Neural cell (in vitro differentiated cells): ENCODE measurements at regions not wholly inside any gene's neighbourhood (a gene's known extent, or its start where the extent isn't known, plus 50 kb on each side); places are given as distances from the start of the nearest gene placed in this dataset.

Experiments used
- EP300 ChIP-seq: fragments of 450-650 bp; conservative IDR thresholded peaks from 2 replicates; pipeline ENCODE4 v1.6.1; 2014; ENCODE audit warnings: antibody characterized with exemption, mild to moderate bottlenecking, moderate library complexity; ENCODE audit not compliant: poor library complexity, severe bottlenecking
- EZH2 ChIP-seq: fragments of 200-600, 300-800 bp; shearing (Covaris generic), sonication (generic); IDR thresholded peaks from 2 replicates; pipeline ENCODE4 v1.6.1; 2014; ENCODE audit warnings: antibody characterized with exemption, low read length, borderline replicate concordance, mild to moderate bottlenecking; ENCODE audit not compliant: insufficient read depth, poor library complexity, severe bottlenecking
- POLR2AphosphoS5 ChIP-seq: IDR thresholded peaks from 2 replicates; pipeline ENCODE4 v1.6.1; 2012
- RAD21 ChIP-seq: fragments of 450-650 bp; conservative IDR thresholded peaks from 2 replicates; pipeline ENCODE4 v1.6.1; 2014; ENCODE audit warnings: antibody characterized with exemption, mild to moderate bottlenecking, moderate library complexity
- TAF1 ChIP-seq: IDR thresholded peaks from 2 replicates; pipeline ENCODE4 v1.6.1; 2012; ENCODE audit warnings: low read depth
- TF ChIP-seq, protein P1 (sequence below): fragments of 450-650 bp; IDR thresholded peaks from 2 replicates; pipeline ENCODE4 v1.5.1; 2014; ENCODE audit warnings: antibody characterized with exemption, mild to moderate bottlenecking, moderate library complexity; ENCODE audit not compliant: poor library complexity, severe bottlenecking
- TF ChIP-seq, protein P2 (sequence below): IDR thresholded peaks from 2 replicates; pipeline ENCODE4 v1.6.1; 2012; ENCODE audit warnings: borderline replicate concordance

DNA sequence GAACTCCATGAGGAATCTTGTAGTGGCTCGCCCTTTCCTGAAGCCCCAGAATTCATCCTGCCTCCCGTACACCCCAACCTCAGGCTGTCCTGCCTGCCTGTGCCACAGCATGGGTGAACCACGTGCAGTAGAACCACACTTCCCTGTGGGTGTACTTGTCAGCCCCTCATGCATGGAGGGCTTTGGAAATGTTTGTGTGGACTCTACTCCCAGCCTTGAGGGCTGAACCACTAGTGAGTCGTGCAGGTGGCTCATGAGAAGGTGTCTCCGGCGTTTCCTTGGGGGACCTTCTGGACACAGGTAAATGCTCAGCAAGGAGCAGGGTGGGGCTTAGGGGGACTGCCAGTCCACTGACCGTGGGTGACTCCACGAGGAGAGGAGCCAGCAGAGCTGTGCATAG lies 58.7 kb upstream of the ADORA2B start:
- TF ChIP-seq, protein P1, sequence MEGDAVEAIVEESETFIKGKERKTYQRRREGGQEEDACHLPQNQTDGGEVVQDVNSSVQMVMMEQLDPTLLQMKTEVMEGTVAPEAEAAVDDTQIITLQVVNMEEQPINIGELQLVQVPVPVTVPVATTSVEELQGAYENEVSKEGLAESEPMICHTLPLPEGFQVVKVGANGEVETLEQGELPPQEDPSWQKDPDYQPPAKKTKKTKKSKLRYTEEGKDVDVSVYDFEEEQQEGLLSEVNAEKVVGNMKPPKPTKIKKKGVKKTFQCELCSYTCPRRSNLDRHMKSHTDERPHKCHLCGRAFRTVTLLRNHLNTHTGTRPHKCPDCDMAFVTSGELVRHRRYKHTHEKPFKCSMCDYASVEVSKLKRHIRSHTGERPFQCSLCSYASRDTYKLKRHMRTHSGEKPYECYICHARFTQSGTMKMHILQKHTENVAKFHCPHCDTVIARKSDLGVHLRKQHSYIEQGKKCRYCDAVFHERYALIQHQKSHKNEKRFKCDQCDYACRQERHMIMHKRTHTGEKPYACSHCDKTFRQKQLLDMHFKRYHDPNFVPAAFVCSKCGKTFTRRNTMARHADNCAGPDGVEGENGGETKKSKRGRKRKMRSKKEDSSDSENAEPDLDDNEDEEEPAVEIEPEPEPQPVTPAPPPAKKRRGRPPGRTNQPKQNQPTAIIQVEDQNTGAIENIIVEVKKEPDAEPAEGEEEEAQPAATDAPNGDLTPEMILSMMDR = no peak
- TF ChIP-seq RAD21 (no peak), EP300 (no peak), EZH2 (no peak), TAF1 (no peak), POLR2AphosphoS5 (no peak)
- TF ChIP-seq, protein P2, sequence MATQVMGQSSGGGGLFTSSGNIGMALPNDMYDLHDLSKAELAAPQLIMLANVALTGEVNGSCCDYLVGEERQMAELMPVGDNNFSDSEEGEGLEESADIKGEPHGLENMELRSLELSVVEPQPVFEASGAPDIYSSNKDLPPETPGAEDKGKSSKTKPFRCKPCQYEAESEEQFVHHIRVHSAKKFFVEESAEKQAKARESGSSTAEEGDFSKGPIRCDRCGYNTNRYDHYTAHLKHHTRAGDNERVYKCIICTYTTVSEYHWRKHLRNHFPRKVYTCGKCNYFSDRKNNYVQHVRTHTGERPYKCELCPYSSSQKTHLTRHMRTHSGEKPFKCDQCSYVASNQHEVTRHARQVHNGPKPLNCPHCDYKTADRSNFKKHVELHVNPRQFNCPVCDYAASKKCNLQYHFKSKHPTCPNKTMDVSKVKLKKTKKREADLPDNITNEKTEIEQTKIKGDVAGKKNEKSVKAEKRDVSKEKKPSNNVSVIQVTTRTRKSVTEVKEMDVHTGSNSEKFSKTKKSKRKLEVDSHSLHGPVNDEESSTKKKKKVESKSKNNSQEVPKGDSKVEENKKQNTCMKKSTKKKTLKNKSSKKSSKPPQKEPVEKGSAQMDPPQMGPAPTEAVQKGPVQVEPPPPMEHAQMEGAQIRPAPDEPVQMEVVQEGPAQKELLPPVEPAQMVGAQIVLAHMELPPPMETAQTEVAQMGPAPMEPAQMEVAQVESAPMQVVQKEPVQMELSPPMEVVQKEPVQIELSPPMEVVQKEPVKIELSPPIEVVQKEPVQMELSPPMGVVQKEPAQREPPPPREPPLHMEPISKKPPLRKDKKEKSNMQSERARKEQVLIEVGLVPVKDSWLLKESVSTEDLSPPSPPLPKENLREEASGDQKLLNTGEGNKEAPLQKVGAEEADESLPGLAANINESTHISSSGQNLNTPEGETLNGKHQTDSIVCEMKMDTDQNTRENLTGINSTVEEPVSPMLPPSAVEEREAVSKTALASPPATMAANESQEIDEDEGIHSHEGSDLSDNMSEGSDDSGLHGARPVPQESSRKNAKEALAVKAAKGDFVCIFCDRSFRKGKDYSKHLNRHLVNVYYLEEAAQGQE = no peak
